PC-9 (cell line): ENCODE measurements at regions not wholly inside any gene's neighbourhood (a gene's known extent, or its start where the extent isn't known, plus 50 kb on each side); places are given as distances from the start of the nearest gene placed in this dataset.

Source experiments
- BruUV-seq: library from RNA; stranded (reverse); fragments of 400-500 nt; replicated peaks from 2 replicates; lab custom pipeline; 2021; lab: Mats Ljungman, UMichigan
- CTCF ChIA-PET: fragments of 300-600 bp; sonication (Branson Sonifier 250); formaldehyde crosslinking; loops from one replicate; lab custom pipeline; 2022; ENCODE audit warnings: antibody characterized with exemption; lab: Charles Lee
- POLR2A ChIA-PET: fragments of 300-600 bp; sonication (Branson Sonifier 250); formaldehyde crosslinking; loops from one replicate; lab custom pipeline; 2022; ENCODE audit warnings: antibody characterized with exemption; ENCODE audit not compliant: unreplicated experiment; lab: Charles Lee
- DNase-seq, 2 experiments: peaks; one replicate each; pipeline versions ENCODE4 v3.0.0 to v3.0.0-alpha.2; 2015 to 2022; ENCODE audit warnings: mixed read lengths in 1 of 2
- H2AFZ ChIP-seq: fragments of 200-600 bp; sonication (generic); 2 replicates; pipeline ENCODE4 v1.8.1; 2017; ENCODE audit warnings: antibody characterized with exemption
- H3F3A ChIP-seq: fragments of 200-600 bp; sonication (generic); 2 replicates; pipeline ENCODE4 v1.8.1; 2017; ENCODE audit warnings: antibody characterized with exemption, mild to moderate bottlenecking, low read depth; ENCODE audit not compliant: insufficient read depth
- H3K27ac ChIP-seq: fragments of 200-600 bp; sonication (generic); 2 replicates; pipeline ENCODE4 v1.6.1; 2016; ENCODE audit warnings: mixed run types
- H3K27me3 ChIP-seq: fragments of 200-600 bp; sonication (generic); 2 replicates; pipeline ENCODE4 v1.6.1; 2016; ENCODE audit warnings: low read depth, mixed run types; ENCODE audit not compliant: insufficient read depth
- H3K36me3 ChIP-seq: fragments of 200-600 bp; sonication (generic); 2 replicates; pipeline ENCODE4 v1.6.1; 2016; ENCODE audit warnings: low read depth, mixed run types
- H3K4me1 ChIP-seq: fragments of 200-600 bp; sonication (generic); replicated peaks from 2 replicates; pipeline ENCODE4 v1.6.1; 2016; ENCODE audit warnings: mixed run types; ENCODE audit not compliant: insufficient read depth
- H3K4me2 ChIP-seq: fragments of 200-600 bp; sonication (generic); 2 replicates; pipeline ENCODE4 v1.6.1; 2017; ENCODE audit warnings: mixed run types
- H3K4me3 ChIP-seq: fragments of 200-600 bp; sonication (generic); 2 replicates; pipeline ENCODE4 v1.6.1; 2016; ENCODE audit warnings: mixed run types
- H3K79me2 ChIP-seq: fragments of 200-600 bp; sonication (generic); 2 replicates; pipeline ENCODE4 v1.6.1; 2017; ENCODE audit warnings: low read depth, mixed run types
- H3K9me2 ChIP-seq: fragments of 200-600 bp; sonication (generic); 2 replicates; pipeline ENCODE4 v1.8.1; 2017; ENCODE audit warnings: mild to moderate bottlenecking; ENCODE audit not compliant: insufficient read depth
- H3K9me3 ChIP-seq: fragments of 200-600 bp; sonication (generic); 2 replicates; pipeline ENCODE4 v1.8.1; 2016; ENCODE audit warnings: low read depth; ENCODE audit not compliant: insufficient read depth
- H4K20me1 ChIP-seq: fragments of 200-600 bp; sonication (generic); 2 replicates; pipeline ENCODE4 v1.8.1; 2017; ENCODE audit not compliant: insufficient read depth
- EZH2 ChIP-seq: fragments of 200-600 bp; sonication (generic); IDR thresholded peaks from 2 replicates; pipeline ENCODE4 v1.8.0; 2017; ENCODE audit warnings: antibody characterized with exemption, low read depth
- intact Hi-C: fragments of 100-400 bp; cut with micrococcal nuclease; formaldehyde crosslinking; loops from one replicate; pipeline ENCODE4 v1.10.0; 2022; ENCODE audit not compliant: unreplicated experiment
- TF ChIP-seq, protein P1 (sequence below): fragments of 200-600 bp; sonication (generic); conservative IDR thresholded peaks from 2 replicates; pipeline ENCODE4 v1.6.1; 2017; ENCODE audit warnings: mixed run types, antibody characterized with exemption, mild to moderate bottlenecking, moderate library complexity

DNA sequence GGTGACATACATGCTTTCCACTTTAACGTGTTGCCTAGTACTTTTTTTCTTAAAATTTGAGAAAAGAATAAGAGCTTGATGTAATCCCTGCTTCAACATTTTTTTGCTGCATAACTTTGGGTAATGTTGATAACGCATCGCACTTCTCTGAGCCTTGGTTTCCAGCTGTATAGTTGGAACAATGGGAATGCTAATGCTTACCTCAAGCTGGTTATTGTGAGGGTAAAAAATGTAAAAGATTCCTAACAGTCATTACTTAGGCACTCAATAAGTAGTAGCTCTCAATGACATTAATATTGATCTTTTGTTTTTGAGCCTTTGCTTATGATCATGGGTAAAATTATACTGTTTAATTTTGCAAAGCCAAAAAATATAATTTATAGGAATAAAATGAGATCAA is 683.3 kb upstream of the CXADR start:
- ChIA-PET CTCF (no interaction called here), POLR2A (no interaction called here)
- no peaks in the 10 kb centered on the region for H3K27me3 ChIP-seq
- no peak for DNase-seq
- no peak overlapping the region for H2AFZ ChIP-seq
- H3K4me3 ChIP-seq = no peak overlapping the region
- H3K79me2 ChIP-seq = no peaks in the 10 kb centered on the region
- no peak overlapping the region for H3K4me2 ChIP-seq
- no peaks in the 10 kb centered on the region for H3K36me3 ChIP-seq
- no TSS peak for BruUV-seq
- H3K27ac ChIP-seq = no peak overlapping the region
- H3K9me2 ChIP-seq = no peaks in the 10 kb centered on the region
- TF ChIP-seq, protein P1, sequence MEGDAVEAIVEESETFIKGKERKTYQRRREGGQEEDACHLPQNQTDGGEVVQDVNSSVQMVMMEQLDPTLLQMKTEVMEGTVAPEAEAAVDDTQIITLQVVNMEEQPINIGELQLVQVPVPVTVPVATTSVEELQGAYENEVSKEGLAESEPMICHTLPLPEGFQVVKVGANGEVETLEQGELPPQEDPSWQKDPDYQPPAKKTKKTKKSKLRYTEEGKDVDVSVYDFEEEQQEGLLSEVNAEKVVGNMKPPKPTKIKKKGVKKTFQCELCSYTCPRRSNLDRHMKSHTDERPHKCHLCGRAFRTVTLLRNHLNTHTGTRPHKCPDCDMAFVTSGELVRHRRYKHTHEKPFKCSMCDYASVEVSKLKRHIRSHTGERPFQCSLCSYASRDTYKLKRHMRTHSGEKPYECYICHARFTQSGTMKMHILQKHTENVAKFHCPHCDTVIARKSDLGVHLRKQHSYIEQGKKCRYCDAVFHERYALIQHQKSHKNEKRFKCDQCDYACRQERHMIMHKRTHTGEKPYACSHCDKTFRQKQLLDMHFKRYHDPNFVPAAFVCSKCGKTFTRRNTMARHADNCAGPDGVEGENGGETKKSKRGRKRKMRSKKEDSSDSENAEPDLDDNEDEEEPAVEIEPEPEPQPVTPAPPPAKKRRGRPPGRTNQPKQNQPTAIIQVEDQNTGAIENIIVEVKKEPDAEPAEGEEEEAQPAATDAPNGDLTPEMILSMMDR = no peak
- TF ChIP-seq EZH2 = no peak
- no peaks in the 10 kb centered on the region for H3F3A ChIP-seq
- H3K4me1 ChIP-seq = no peaks in the 10 kb centered on the region
- H3K9me3 ChIP-seq = no peaks in the 10 kb centered on the region
- no peaks in the 10 kb centered on the region for H4K20me1 ChIP-seq
- intact Hi-C loops = no loop called here

DNA sequence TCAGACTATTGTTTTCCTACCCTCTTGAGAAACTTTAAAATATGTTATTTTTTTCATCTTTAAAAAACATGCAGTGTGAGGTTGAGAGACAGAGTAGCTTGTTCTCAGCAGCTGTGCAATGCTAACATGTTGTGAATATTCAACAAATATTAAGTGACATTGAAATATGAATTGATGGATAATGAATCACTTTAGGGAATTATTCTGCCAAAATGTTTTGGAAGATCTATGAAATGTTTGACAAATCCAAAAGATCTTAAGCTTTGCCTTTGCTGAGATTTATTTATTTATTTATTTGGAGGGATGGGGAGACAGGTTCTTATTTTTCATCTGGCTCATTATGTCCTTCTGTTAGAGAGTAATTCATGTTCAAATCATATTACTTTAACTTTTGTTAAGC is 680.1 kb upstream of the CXADR start:
- no peaks in the 10 kb centered on the region for H4K20me1 ChIP-seq
- H3K27ac ChIP-seq = no peak overlapping the region
- ChIA-PET POLR2A (no interaction called here), CTCF (no interaction called here)
- no peak overlapping the region for H2AFZ ChIP-seq
- no peaks in the 10 kb centered on the region for H3K9me2 ChIP-seq
- H3K79me2 ChIP-seq = no peaks in the 10 kb centered on the region
- TF ChIP-seq, protein P1 = no peak
- H3K9me3 ChIP-seq = no peaks in the 10 kb centered on the region
- H3K4me2 ChIP-seq = no peak overlapping the region
- no peaks in the 10 kb centered on the region for H3F3A ChIP-seq
- intact Hi-C loops = no loop called here
- H3K27me3 ChIP-seq = no peaks in the 10 kb centered on the region
- no peaks in the 10 kb centered on the region; the same call in 1 of the 2 replicates for H3K4me1 ChIP-seq
- no peak overlapping the region for H3K4me3 ChIP-seq
- DNase-seq = no peak
- no peaks in the 10 kb centered on the region for H3K36me3 ChIP-seq
- BruUV-seq = no TSS peak

DNA sequence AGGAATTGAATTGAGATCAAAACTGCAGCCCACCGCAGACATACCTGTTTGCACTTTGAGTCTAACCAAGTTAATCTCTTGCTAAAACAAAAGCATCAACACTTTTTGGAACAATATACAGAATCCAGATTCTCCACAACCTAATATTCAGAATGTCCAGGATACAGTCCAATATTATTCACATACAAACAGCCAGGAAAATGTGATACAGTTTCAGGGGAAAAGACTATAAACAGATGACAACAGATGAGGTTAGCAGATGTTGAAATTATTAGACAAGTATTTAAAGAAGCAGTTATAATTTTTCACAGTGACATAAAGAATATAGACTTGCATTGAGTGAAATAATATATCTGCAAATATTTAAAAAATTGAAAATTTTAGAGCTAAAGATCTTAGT is 678.1 kb upstream of the CXADR start:
- no peak overlapping the region for H3K27ac ChIP-seq
- no peaks in the 10 kb centered on the region for H3K27me3 ChIP-seq
- CTCF ChIA-PET = no interaction called here

More for the DNA sequence above, 678.1 kb upstream of the CXADR start:
- Histone ChIP-seq H3K4me1 (no peaks in the 10 kb centered on the region; the same call in 1 of the 2 replicates), H3K4me2 (no peak overlapping the region), H3K9me2 (no peaks in the 10 kb centered on the region), H3F3A (no peaks in the 10 kb centered on the region), H4K20me1 (no peaks in the 10 kb centered on the region), H2AFZ (no peak overlapping the region), H3K9me3 (no peaks in the 10 kb centered on the region), H3K79me2 (no peaks in the 10 kb centered on the region), H3K4me3 (no peak overlapping the region), H3K36me3 (no peaks in the 10 kb centered on the region)
- BruUV-seq = no TSS peak
- intact Hi-C loops = no loop called here
- TF ChIP-seq, protein P1 = no peak
- no peak for TF ChIP-seq EZH2
- POLR2A ChIA-PET = no interaction called here
- no peak for DNase-seq
